Esophagus squamous epithelium (tissue), 4 donors: ENCODE measurements at regions not wholly inside any gene's neighbourhood (a gene's known extent, or its start where the extent isn't known, plus 50 kb on each side); places are given as distances from the start of the nearest gene placed in this dataset.

Experiments
- POLR2A ChIP-seq, 4 donors: fragments of 450-650 bp; IDR thresholded peaks; one replicate each; pipeline ENCODE4 v1.6.1; 2017; ENCODE audit warnings: antibody characterized with exemption in 4 of 4, mild to moderate bottlenecking in 4 of 4, moderate library complexity in 3 of 4
- TF ChIP-seq, protein P1 (sequence below), 6 experiments: fragments of 450-650 bp in 4 of 6; fragments of 200-600 bp in 2 of 6; sonication (generic) in 2 of 6; IDR thresholded peaks; one replicate each; pipeline ENCODE4 v1.5.1; 2016 to 2019; ENCODE audit warnings: antibody characterized with exemption in 6 of 6, mild to moderate bottlenecking in 4 of 6, moderate library complexity in 4 of 6

- no peak for TF ChIP-seq POLR2A (IDR thresholded peaks at IDR 0.05)
- TF ChIP-seq, protein P1, sequence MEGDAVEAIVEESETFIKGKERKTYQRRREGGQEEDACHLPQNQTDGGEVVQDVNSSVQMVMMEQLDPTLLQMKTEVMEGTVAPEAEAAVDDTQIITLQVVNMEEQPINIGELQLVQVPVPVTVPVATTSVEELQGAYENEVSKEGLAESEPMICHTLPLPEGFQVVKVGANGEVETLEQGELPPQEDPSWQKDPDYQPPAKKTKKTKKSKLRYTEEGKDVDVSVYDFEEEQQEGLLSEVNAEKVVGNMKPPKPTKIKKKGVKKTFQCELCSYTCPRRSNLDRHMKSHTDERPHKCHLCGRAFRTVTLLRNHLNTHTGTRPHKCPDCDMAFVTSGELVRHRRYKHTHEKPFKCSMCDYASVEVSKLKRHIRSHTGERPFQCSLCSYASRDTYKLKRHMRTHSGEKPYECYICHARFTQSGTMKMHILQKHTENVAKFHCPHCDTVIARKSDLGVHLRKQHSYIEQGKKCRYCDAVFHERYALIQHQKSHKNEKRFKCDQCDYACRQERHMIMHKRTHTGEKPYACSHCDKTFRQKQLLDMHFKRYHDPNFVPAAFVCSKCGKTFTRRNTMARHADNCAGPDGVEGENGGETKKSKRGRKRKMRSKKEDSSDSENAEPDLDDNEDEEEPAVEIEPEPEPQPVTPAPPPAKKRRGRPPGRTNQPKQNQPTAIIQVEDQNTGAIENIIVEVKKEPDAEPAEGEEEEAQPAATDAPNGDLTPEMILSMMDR (IDR thresholded peaks at IDR 0.05), result no peak
These were observed 284.3 kb downstream of the TLE1 start for GRCh38 chr9:81404931-81405598.
